ENCODE measurements at regions not wholly inside any gene's neighbourhood (a gene's known extent, or its start where the extent isn't known, plus 50 kb on each side); places are given as distances from the start of the nearest gene placed in this dataset.
"Not testable (repeated sequence)": the region's sequence is repeated elsewhere in the genome, so short reads cannot be mapped to it uniquely, and the experiment has no call there.

DNA sequence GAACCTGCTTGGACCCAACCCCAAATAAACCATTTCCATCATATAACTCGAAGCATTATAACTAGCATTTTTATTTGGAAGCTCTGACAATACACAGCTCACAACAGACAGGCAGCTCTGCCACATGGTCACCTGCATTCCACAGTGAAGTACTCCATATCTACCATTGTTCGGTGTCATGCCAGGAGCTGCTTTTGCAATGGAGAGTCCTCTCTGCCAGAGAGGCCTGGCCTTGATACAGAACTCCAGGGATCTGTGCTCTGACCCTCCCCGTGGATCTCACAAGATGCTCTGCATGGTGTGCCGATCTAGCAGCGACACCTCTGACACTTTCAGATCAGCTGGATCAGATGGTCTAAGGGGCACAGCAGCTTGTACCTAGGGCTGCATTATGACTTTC lies 109.6 kb downstream of the SYF2 start:
- TF ChIP-seq, protein P1, sequence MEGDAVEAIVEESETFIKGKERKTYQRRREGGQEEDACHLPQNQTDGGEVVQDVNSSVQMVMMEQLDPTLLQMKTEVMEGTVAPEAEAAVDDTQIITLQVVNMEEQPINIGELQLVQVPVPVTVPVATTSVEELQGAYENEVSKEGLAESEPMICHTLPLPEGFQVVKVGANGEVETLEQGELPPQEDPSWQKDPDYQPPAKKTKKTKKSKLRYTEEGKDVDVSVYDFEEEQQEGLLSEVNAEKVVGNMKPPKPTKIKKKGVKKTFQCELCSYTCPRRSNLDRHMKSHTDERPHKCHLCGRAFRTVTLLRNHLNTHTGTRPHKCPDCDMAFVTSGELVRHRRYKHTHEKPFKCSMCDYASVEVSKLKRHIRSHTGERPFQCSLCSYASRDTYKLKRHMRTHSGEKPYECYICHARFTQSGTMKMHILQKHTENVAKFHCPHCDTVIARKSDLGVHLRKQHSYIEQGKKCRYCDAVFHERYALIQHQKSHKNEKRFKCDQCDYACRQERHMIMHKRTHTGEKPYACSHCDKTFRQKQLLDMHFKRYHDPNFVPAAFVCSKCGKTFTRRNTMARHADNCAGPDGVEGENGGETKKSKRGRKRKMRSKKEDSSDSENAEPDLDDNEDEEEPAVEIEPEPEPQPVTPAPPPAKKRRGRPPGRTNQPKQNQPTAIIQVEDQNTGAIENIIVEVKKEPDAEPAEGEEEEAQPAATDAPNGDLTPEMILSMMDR (IDR thresholded peaks at IDR 0.05; ENCODE audit: insufficient read depth, low read depth, low read length, missing control alignments) = no peak
- H3K4me3 ChIP-seq (ENCODE audit: low read length) = no peak overlapping the region
- no peak for DNase-seq (ENCODE audit: low read depth)

DNA sequence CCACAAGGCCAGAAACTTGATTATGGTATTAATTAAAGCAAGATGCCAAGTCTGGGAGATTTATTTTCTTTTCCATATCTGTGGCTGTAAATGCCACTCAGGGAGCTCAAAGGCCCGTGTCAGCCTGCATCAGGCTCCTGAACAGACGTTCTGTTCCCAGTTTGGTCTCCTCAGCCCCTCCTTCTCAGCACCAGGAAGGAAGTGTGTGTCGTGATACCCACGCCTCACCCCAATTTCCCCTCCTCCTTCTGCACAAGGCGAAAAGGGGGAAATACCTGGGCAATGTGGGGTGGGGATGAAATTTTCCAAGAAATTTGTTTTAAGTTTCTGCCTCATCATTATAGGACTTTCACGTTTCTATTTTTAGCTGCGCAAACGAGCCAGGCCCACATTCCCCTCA lies 112.0 kb downstream of the SYF2 start:
- DNase-seq (ENCODE audit: low read depth) = no peak
- H3K4me3 ChIP-seq (ENCODE audit: low read length) = no peak overlapping the region
- TF ChIP-seq, protein P1 (IDR thresholded peaks at IDR 0.05; ENCODE audit: insufficient read depth, low read depth, low read length, missing control alignments) = no peak

DNA sequence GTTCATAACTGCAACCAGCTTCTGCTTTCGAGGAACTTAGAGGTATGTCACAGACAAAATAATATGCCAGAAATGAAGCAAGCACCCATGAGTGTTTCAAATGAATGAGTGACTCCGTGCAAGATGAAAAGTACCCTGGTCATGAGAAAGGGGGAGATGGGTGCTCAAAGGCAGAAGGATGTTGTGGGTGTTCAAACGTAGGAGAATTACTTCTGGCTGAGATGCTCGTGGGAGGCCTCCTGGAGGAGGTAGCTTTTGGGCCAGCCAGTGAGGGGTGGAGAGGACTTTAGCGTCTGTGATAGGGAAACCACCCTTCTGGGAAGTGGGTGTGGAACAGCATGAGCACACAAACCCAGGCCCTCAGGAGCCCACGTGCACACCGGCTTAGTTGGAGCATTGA lies 113.8 kb downstream of the SYF2 start:
- H3K4me3 ChIP-seq (ENCODE audit: low read length) = no peak overlapping the region
- DNase-seq (ENCODE audit: low read depth) = no peak
- TF ChIP-seq, protein P1 (IDR thresholded peaks at IDR 0.05; ENCODE audit: insufficient read depth, low read depth, low read length, missing control alignments) = no peak

DNA sequence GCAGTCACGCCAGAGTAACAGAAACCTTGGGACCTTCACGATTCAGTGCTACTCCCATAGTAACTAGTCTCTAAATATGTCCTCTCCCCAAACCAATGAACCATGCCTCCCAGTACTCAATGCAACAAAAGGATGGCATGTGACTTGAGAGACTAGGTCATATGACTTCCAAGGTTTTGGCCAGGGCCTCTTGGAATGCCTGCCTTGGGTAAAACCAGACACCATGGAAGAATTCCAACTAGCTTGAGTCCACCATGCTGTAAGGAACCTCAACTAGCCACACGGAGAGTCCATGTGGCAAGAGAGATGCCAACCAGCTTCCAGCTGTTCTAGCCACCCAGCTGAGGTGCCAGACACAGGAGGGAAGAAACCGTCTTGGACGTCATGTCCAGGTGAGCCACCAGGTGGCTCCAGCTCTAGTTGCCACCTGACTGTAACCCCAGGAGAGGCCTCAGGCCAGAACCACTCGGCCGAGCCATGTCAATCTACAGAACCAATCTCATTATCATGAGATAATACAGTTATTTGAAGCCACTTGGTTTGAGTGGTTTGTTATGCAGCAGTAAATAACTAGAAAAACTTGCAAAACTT lies 115.0 kb downstream of the SYF2 start:
- TF ChIP-seq, protein P1 (IDR thresholded peaks at IDR 0.05; ENCODE audit: insufficient read depth, low read depth, low read length, missing control alignments) = peak; percentile 55
- no peak overlapping the region for H3K4me3 ChIP-seq (ENCODE audit: low read length)
- peak; percentile 49 for DNase-seq (ENCODE audit: low read depth)

DNA sequence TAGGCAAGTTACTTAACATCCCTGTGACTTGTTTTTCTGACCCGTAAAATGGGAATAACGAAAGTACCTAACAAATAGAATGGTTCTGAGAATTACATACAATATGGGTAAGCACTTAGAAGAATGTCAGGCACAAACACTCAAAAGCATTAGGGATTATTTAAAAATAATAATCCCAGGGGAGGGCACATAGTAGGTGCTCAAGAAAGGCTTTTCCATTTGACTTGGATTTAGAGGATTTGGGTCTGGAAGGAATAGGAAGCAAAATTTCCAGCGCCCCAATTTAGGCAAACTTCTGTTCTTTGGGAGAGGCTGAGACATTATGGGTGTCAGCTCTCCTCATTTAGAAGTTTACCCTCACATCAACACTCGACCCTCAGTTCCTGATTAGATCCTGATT lies 115.5 kb downstream of the SYF2 start:
- TF ChIP-seq, protein P1 (IDR thresholded peaks at IDR 0.05; ENCODE audit: insufficient read depth, low read depth, low read length, missing control alignments) = no peak
- no peak overlapping the region for H3K4me3 ChIP-seq (ENCODE audit: low read length)
- no peak for DNase-seq (ENCODE audit: low read depth)

DNA sequence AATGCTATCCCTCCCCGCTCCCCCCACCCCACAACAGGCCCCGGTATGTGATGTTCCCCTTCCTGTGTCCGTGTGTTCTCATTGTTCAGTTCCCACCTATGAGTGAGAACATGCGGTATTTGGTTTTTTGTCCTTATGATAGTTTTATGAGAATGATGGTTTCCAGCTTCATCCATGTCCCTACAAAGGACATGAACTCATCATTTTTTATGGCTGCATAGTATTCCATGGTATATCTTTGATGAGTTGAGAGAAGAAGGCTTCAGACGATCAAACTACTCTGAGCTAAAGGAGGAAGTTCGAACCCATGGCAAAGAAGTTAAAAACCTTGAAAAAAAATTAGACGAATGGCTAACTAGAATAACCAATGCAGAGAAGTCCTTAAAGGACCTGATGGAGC lies 116.2 kb downstream of the SYF2 start:
- H3K4me3 ChIP-seq (ENCODE audit: low read length); DNase-seq (ENCODE audit: low read depth): not testable (repeated sequence)

DNA sequence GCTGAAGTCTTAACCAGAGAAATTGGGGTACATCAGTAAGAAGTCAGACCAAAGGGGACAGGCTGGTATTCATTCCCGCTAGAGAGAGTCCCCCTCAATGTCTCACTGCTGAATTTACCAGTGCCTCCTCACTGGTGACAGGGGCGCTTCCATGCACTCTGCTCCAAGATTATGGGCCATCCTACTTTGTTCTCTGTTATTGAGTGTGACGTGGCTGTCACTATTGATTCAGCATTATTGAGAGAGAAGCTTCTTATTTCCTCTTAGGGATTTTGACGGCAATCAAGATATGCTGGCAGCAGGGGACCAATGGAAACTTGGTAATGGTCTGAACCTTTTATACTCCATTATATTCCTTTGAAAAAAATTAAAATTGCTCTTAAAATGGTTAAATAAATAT lies 118.6 kb downstream of the SYF2 start:
- no peak for DNase-seq (ENCODE audit: low read depth)
- TF ChIP-seq, protein P1 (IDR thresholded peaks at IDR 0.05; ENCODE audit: insufficient read depth, low read depth, low read length, missing control alignments) = no peak
- no peak overlapping the region for H3K4me3 ChIP-seq (ENCODE audit: low read length)
